K562 (cell line): ENCODE measurements at regions not wholly inside any gene's neighbourhood (a gene's known extent, or its start where the extent isn't known, plus 50 kb on each side); places are given as distances from the start of the nearest gene placed in this dataset.

Source experiments
- ATAC-seq: fragments of 200-7000 bp; cut with Tn5 transposase; 3 replicates; pipeline ENCODE4 v1.9.1; 2020; ENCODE audit warnings: moderate library complexity
- BruUV-seq: library from RNA; stranded (reverse); fragments of 400-500 nt; replicated peaks from 2 replicates; lab custom pipeline; 2021; lab: Mats Ljungman, UMichigan
- CTCF ChIA-PET: fragments of 300-600 bp; formaldehyde crosslinking; extraction: SDS; loops from one replicate; lab custom pipeline; 2021; ENCODE audit warnings: low intra/inter-chr PET ratio; lab: Yijun Ruan, JAX
- POLR2A ChIA-PET: fragments of 300-600, 350-650 bp; sonication (Branson Sonifier 250); formaldehyde crosslinking; extraction: SDS; loops from one replicate; lab custom pipeline; 2021; ENCODE audit warnings: antibody characterized with exemption, inconsistent platforms; lab: Yijun Ruan, JAX
- DNase-seq, 4 experiments: peaks; one replicate each; pipeline versions ENCODE4 v3.0.0 to v3.0.0-alpha.2; 2011 to 2018; ENCODE audit warnings: low spot score in 3 of 4, mixed read lengths in 3 of 4; ENCODE audit errors: extremely low read depth in 1 of 4
- FAIRE-seq: peaks from 2 replicates; lab custom pipeline; 2011; peaks lifted over from hg19 to GRCh38; lab: Jason Lieb, UNC
- H2AFZ ChIP-seq: 2 replicates; pipeline ENCODE4 v1.6.0; 2011; ENCODE audit warnings: low read depth, low read length, control low read depth, inconsistent platforms
- H3K27ac ChIP-seq: fragments of 200-600 bp; 3 replicates; pipeline ENCODE4 v1.8.0; 2011; ENCODE audit warnings: low read depth, mild to moderate bottlenecking, control low read depth, inconsistent platforms, low read length, moderate library complexity, mixed read lengths; ENCODE audit errors: extremely low read depth
- H3K27me3 ChIP-seq, 2 experiments: fragments of 300-600 bp in 1 of 2; 2 replicates in 1 of 2; 3 replicates in 1 of 2; pipeline versions ENCODE4 v1.6.0 to v1.8.0; 2011; ENCODE audit warnings: inconsistent platforms in 2 of 2, low read length in 2 of 2, mild to moderate bottlenecking in 1 of 2, mixed read lengths in 1 of 2, moderate library complexity in 1 of 2; ENCODE audit not compliant: control insufficient read depth in 2 of 2, insufficient read depth in 2 of 2
- H3K36me3 ChIP-seq: fragments of 300-600 bp; 3 replicates; pipeline ENCODE4 v1.8.0; 2011; ENCODE audit warnings: mild to moderate bottlenecking, low read length, inconsistent platforms; ENCODE audit not compliant: control insufficient read depth, insufficient read depth
- H3K4me1 ChIP-seq, 2 experiments: fragments of 200-600 bp in 1 of 2; replicated peaks in 1 of 2; 2 replicates in 1 of 2; 3 replicates in 1 of 2; pipeline versions ENCODE4 v1.5.1 to v1.8.0; 2011; ENCODE audit warnings: inconsistent platforms in 2 of 2, low read length in 2 of 2, mild to moderate bottlenecking in 1 of 2, mixed read lengths in 1 of 2, moderate library complexity in 1 of 2; ENCODE audit not compliant: control insufficient read depth in 2 of 2, insufficient read depth in 2 of 2
- H3K4me2 ChIP-seq: 2 replicates; pipeline ENCODE4 v1.6.1; 2011; ENCODE audit warnings: low read length, control low read depth, inconsistent platforms, mixed read lengths; ENCODE audit not compliant: insufficient read depth
- H3K4me3 ChIP-seq: fragments of 200-600 bp; sonication (generic), shearing (Covaris generic); 2 replicates; pipeline ENCODE4 v1.5.1; 2016; ENCODE audit warnings: control low read depth, inconsistent platforms
- H3K79me2 ChIP-seq: fragments of 200-600 bp; 3 replicates; pipeline ENCODE4 v1.8.0; 2011; ENCODE audit warnings: low read length, inconsistent platforms; ENCODE audit not compliant: control insufficient read depth, insufficient read depth
- H3K9ac ChIP-seq, 2 experiments: 2 replicates each; pipeline versions ENCODE4 v1.6.0 to v1.6.1; 2011; ENCODE audit warnings: low read depth in 2 of 2, low read length in 2 of 2, control low read depth in 1 of 2, inconsistent platforms in 1 of 2, mild to moderate bottlenecking in 1 of 2, mixed read lengths in 1 of 2; ENCODE audit not compliant: insufficient read depth in 1 of 2
- H3K9me1 ChIP-seq: one replicate; pipeline ENCODE4 v1.6.0; 2011; ENCODE audit warnings: inconsistent platforms, mild to moderate bottlenecking, low read length, moderate library complexity; ENCODE audit not compliant: control insufficient read depth, insufficient read depth
- H3K9me3 ChIP-seq: replicated peaks from 2 replicates; pipeline ENCODE4 v1.5.1; 2011; ENCODE audit warnings: low read depth, low read length, inconsistent platforms; ENCODE audit not compliant: control insufficient read depth, insufficient read depth
- H4K20me1 ChIP-seq: replicated peaks from 2 replicates; pipeline ENCODE4 v1.6.1; 2011; ENCODE audit warnings: low read length, inconsistent platforms, mixed read lengths; ENCODE audit not compliant: control insufficient read depth, insufficient read depth
- CBFA2T3 ChIP-seq: fragments of 450-650 bp; IDR thresholded peaks from 2 replicates; pipeline ENCODE4 v1.6.1; 2017
- DMBX1 ChIP-seq: fragments of 250-450 bp; sonication (Bioruptor Pico); IDR thresholded peaks from 2 replicates; pipeline ENCODE4 v1.8.0; 2022; ENCODE audit warnings: inconsistent platforms, mild to moderate bottlenecking, moderate library complexity, borderline replicate concordance
- ELF1 ChIP-seq: fragments of 200-800 bp; sonication (Bioruptor generic); IDR thresholded peaks from 2 replicates; pipeline ENCODE4 v1.6.1; 2016; ENCODE audit warnings: missing genetic modification characterization, missing compliant biosample characterization
- HEY1 ChIP-seq: fragments of 250-450 bp; sonication (Bioruptor Pico); IDR thresholded peaks from 2 replicates; pipeline ENCODE4 v1.5.0; 2020; ENCODE audit warnings: mild to moderate bottlenecking, moderate library complexity, borderline replicate concordance
- MYBL2 ChIP-seq, 2 experiments: fragments of 450-650 bp in 1 of 2; sonication (generic) in 1 of 2; formaldehyde crosslinking in 1 of 2; IDR thresholded peaks; 2 replicates each; pipeline versions ENCODE4 v1.6.1 to v1.8.1; 2017 to 2022; ENCODE audit warnings: borderline replicate concordance in 1 of 2, inconsistent platforms in 1 of 2, low read depth in 1 of 2, mild to moderate bottlenecking in 1 of 2, missing genetic modification reagents in 1 of 2, moderate library complexity in 1 of 2
- NFXL1 ChIP-seq: fragments of 450-650 bp; formaldehyde crosslinking; IDR thresholded peaks from 2 replicates; pipeline ENCODE4 v1.4.0; 2021; ENCODE audit warnings: mild to moderate bottlenecking
- NR3C1 ChIP-seq: sonication (generic); formaldehyde crosslinking; IDR thresholded peaks from 2 replicates; pipeline ENCODE4 v1.8.1; 2022; ENCODE audit warnings: missing genetic modification reagents
- SMAD1 ChIP-seq: fragments of 150-350 bp; IDR thresholded peaks from 2 replicates; pipeline ENCODE4 v1.6.1; 2014; ENCODE audit warnings: low read length, low read depth; ENCODE audit not compliant: partially characterized antibody
- SREBF2 ChIP-seq: sonication (generic); formaldehyde crosslinking; IDR thresholded peaks from 2 replicates; pipeline ENCODE4 v1.4.0; 2020; ENCODE audit warnings: mild to moderate bottlenecking, missing genetic modification reagents
- ZEB2 ChIP-seq: fragments of 450-650 bp; IDR thresholded peaks from 2 replicates; pipeline ENCODE4 v1.6.1; 2016
- ZNF239 ChIP-seq: fragments of 250-450 bp; sonication (Bioruptor Pico); IDR thresholded peaks from 2 replicates; pipeline ENCODE4 v1.4.0; 2020; ENCODE audit warnings: mild to moderate bottlenecking
- ZNF830 ChIP-seq: fragments of 250-450 bp; sonication (Bioruptor Pico); IDR thresholded peaks from 2 replicates; pipeline ENCODE4 v1.5.0; 2021; ENCODE audit warnings: mild to moderate bottlenecking
- WGBS: fragments of 100-300 bp; shearing (Covaris generic); methylation state at CpG from one replicate; pipeline ENCODE4 v1.1.6; 2016; ENCODE audit warnings: low coverage, mixed read lengths; ENCODE audit not compliant: insufficient coverage; ENCODE audit errors: missing lambda C conversion rate; 5-methylcytosine and 5-hydroxymethylcytosine counted together
- in situ Hi-C: fragments of 300-500 bp; cut with MboI; formaldehyde crosslinking; loops from 4 replicates; pipeline ENCODE4 v1.15.0; 2018; ENCODE audit warnings: inconsistent platforms, mixed read lengths
- intact Hi-C: fragments of 100-400 bp; cut with micrococcal nuclease; formaldehyde crosslinking; loops from 2 replicates; pipeline ENCODE4 v1.14.2; 2022
- TF ChIP-seq, protein P1 (sequence below): fragments of 450-650 bp; IDR thresholded peaks from 2 replicates; pipeline ENCODE4 v1.7.0; 2016; ENCODE audit warnings: borderline replicate concordance
- TF ChIP-seq, protein P2 (sequence below): fragments of 250-450 bp; sonication (Bioruptor Pico); IDR thresholded peaks from 2 replicates; pipeline ENCODE4 v1.5.0; 2021; ENCODE audit warnings: mild to moderate bottlenecking, moderate library complexity

DNA sequence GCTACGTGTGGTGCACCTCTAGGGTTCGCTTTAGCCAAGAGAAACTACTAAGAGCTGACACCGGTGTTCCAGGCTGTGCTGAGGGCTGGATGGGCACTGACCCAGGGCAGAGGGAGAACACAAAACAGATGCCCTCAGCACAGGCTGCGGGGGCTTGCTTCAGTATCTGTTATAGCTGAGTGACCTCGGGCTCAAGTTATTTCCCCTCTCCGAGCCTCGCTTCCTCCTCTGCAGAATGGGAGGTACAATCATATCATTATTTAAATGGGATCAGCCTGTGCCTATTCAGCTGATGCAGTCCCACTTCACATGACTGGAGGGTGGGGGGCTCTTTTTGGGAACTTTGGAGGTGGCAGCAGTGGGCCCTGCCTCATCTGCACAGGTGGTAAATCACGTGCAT, 156.1 kb upstream of the APCDD1 start:
- BruUV-seq: no TSS peak
- ATAC-seq: no peak
- DNase-seq: no peak
- intact Hi-C loops: no loop called here
- CTCF ChIA-PET: no interaction called here
- Histone ChIP-seq H3K4me3 (no peak overlapping the region), H3K27ac (no peak overlapping the region), H3K4me1 (no peaks in the 10 kb centered on the region), H3K27me3 (peaks cover 11 to 55% of the 10 kb centered on the region in 2 experiments; a peak in 4 of 5 replicates), H2AFZ (no peak overlapping the region), H3K9ac (no peak overlapping the region), H3K36me3 (no peaks in the 10 kb centered on the region), H3K4me2 (no peak overlapping the region), H3K9me1 (no peaks in the 10 kb centered on the region), H4K20me1 (no peaks in the 10 kb centered on the region), H3K9me3 (no peaks in the 10 kb centered on the region), H3K79me2 (no peaks in the 10 kb centered on the region)
- POLR2A ChIA-PET: no interaction called here
- no peak for FAIRE-seq
- in situ Hi-C loops: no loop called here
- 2% methylated on average over 8 of the region's 8 CpGs for WGBS
- TF ChIP-seq NR3C1 (CRISPR knock-in tag) (no peak), ELF1 (no peak), HEY1 (CRISPR knock-in tag) (no peak), MYBL2 (IDR thresholded peaks at IDR 0.05; ENCODE audit: low read depth) (no peak), MYBL2 (CRISPR knock-in tag; IDR thresholded peaks at IDR 0.05; ENCODE audit: borderline replicate concordance) (no peak), DMBX1 (CRISPR knock-in tag) (no peak), NFXL1 (CRISPR knock-in tag) (no peak), SREBF2 (CRISPR knock-in tag) (no peak), CBFA2T3 (no peak), SMAD1 (no peak), ZNF830 (CRISPR knock-in tag) (no peak), ZNF239 (CRISPR knock-in tag) (no peak), ZEB2 (no peak)
- TF ChIP-seq, protein P1, sequence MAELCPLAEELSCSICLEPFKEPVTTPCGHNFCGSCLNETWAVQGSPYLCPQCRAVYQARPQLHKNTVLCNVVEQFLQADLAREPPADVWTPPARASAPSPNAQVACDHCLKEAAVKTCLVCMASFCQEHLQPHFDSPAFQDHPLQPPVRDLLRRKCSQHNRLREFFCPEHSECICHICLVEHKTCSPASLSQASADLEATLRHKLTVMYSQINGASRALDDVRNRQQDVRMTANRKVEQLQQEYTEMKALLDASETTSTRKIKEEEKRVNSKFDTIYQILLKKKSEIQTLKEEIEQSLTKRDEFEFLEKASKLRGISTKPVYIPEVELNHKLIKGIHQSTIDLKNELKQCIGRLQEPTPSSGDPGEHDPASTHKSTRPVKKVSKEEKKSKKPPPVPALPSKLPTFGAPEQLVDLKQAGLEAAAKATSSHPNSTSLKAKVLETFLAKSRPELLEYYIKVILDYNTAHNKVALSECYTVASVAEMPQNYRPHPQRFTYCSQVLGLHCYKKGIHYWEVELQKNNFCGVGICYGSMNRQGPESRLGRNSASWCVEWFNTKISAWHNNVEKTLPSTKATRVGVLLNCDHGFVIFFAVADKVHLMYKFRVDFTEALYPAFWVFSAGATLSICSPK: no peak
- TF ChIP-seq, protein P2, sequence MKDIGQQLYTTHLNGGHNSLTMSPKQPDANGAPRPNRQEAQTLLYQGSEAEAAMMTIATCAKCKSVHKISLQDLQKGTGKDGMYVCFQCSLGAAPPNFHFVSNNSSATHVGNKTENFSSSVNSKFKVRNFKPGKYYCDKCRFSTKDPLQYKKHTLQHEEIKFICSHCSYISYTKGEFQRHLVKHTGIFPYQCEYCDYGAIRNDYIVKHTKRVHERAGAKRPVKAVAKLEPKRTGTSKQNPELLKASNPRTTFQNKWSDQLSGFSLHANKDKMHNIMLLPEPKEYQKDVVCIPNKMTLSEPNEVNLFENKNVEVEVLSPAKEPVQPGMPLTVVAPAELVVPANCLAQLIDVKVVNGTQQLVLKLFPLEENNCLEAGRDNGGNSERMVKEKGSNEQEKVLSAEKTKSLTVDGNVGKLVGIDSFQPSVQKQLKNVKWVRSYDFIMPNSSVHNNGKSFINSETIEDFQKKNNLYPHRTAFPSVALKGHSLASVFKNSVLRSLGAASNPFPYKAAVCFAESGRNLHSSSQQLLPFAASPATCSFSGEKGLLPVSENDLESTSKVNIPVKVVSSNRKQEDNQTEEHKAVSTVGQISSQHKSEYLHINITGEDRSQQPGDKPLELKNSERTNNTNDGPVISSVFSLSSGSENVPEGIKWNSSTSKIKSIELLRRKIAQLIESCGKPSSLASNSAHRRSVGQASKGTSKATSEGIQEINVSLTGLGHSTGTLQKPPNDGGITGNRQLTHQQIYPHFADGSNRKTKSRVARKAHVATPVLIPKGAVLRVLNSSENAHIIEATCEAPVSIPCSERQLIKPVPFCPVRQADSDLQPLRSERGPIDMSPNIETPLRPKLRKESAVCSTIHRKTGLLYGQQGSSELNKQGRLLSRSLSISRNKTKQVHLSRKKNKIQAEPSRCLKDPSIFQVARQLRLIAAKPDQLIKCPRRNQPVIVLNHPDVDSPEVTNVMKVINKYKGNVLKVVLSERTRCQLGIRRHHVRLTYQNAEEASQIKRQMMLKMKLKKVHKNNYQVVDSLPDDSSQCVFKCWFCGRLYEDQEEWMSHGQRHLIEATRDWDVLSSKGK: no peak
